Suppressor macrophage treated with lipopolysaccharide for 1 hour (primary cell): ENCODE measurements at regions not wholly inside any gene's neighbourhood (a gene's known extent, or its start where the extent isn't known, plus 50 kb on each side); places are given as distances from the start of the nearest gene placed in this dataset.
"Not testable (repeated sequence)": the region's sequence is repeated elsewhere in the genome, so short reads cannot be mapped to it uniquely, and the experiment has no call there.

Experiments used
- DNase-seq, 3 donors: peaks; one replicate each; pipeline ENCODE4 v3.0.0-alpha.2; 2020 to 2022

DNA sequence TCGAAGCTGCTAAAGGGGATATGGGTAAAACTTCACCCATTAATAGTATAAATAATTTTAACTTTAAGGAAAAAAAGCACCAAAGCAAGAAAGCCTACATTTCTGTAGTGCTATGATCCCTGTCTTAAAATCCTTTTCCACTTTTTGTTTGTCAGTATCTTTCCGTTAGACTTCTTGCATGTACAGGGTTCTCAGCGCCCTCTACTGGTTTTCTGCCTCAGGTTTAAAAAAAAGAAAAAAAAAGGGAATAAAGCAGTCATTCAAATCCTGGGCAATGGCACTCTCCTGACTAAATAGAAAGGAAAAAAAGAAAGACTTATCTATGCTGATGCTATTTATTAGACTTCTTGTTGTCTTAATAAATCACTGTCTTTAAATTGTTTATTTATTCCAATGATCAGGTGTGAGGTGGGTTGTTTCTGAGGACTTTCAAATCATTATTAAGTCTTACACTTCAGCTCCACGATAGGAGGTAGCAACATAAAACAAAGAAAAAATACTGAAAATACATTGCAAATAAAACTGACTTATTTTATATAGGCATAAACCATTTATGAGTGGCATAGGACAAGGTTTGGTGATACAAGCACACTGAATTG is 475.4 kb upstream of the NR5A2 start:
- peak; percentile 77 to 82 (median 80) for DNase-seq

DNA sequence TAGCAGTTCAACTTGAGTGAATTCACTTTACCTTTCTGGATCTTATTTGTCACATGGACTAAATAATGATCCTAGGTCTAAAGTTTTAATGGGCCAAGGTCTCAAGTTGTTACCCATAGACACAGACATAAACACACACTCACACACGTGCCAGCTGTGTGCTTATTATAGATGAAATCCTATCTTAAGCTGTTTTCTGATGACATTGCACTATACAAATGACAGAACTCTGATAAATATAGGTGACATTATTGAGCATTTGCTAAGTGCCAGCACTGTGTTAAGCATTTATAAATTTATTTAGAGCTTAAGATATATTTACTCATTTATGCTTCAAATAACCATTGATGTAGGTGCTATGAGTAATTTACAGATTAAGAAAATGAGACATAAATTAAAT is 474.4 kb upstream of the NR5A2 start:
- DNase-seq = no peak

GRCh38 chr1:199561334-199561733 is 466.2 kb upstream of the NR5A2 start:
- DNase-seq = no peak

GRCh38 chr1:199573047-199573446 is 454.5 kb upstream of the NR5A2 start:
- no peak for DNase-seq

GRCh38 chr1:199574950-199575349 is 452.6 kb upstream of the NR5A2 start:
- DNase-seq = no peak

GRCh38 chr1:199580300-199580699 is 447.2 kb upstream of the NR5A2 start:
- DNase-seq = no peak

GRCh38 chr1:199585392-199585791 is 442.1 kb upstream of the NR5A2 start:
- DNase-seq = peak; percentile 21 to 41 (median 29)

DNA sequence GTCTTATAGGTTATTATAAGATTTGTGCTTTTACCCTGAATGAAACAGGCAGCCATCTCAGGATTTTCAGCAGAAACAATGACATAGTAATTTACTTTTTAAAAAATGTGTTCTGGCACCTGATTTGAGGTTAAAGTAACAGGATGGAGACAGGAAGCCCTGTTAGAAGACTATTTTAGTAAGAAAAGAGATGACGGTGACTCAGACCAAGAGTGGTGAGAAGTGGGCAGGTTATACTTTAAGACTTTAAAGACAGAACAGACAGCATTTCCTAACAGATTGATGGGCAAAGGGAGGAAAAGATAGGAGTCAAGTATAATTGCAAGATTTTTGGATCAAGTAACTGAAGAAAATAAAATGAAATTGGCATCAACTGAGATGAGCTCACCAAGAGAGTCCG is 436.8 kb upstream of the NR5A2 start:
- DNase-seq = no peak

DNA sequence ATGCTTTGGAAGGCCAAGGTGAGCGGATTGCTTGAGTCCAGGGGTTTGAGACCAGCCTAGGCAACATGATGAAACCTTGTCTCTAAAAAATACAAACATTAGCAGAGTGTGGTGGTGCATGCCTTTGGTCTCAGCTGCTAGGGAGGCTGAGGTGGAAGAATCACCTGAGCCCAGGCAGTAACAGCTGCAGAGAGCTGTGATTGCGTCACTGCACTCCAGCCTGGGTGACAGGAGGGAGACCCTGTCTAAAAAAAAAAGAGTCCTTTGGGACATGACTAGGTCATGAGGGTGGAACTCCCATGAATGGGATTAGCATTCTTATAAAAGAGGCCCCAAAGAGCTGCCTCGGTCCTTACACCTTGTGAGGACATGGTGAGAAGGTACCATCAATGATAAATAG is 436.0 kb upstream of the NR5A2 start:
- DNase-seq = no peak

- no peak for DNase-seq
Observed at GRCh38 chr1:199593475-199593874, 434.0 kb upstream of the NR5A2 start.

DNA sequence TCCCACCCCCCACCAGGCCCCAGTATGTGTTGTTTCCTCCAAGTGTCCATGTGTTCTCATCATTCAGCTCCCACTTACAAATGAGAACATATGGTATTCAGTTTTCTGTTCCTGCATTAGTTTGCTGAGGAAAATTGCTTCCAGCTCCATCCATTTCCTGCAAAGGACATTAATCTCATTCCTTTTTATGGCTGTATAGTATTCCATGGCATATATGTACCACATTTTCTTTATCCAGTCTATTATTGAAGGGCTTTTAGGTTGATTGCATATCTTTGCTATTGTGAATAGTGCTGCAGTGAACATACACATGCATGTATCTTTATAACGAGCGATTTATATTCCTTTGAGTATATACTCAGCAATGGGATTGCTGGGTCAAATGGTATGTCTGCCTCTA is 431.1 kb upstream of the NR5A2 start:
- DNase-seq = not testable (repeated sequence)

DNA sequence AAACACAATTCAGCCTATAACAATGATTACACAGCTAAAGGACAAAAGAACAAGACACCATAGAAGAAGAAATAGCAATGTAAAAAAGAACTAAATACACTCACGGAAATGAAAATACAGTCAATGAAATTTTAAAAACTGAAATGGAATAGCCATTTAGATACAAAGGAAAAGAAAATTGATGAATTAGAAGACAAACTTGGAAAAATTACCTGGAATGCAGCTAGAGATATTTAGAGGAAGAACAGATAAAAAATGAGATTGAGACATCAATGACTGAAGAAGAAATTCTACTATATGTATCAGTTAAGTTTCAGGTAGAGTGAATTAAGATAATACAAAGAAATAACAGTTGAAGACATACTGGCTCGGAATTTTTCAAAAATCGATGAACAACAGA is 430.4 kb upstream of the NR5A2 start:
- DNase-seq = no peak

GRCh38 chr1:199608414-199608813 is 419.1 kb upstream of the NR5A2 start:
- no peak for DNase-seq

DNA sequence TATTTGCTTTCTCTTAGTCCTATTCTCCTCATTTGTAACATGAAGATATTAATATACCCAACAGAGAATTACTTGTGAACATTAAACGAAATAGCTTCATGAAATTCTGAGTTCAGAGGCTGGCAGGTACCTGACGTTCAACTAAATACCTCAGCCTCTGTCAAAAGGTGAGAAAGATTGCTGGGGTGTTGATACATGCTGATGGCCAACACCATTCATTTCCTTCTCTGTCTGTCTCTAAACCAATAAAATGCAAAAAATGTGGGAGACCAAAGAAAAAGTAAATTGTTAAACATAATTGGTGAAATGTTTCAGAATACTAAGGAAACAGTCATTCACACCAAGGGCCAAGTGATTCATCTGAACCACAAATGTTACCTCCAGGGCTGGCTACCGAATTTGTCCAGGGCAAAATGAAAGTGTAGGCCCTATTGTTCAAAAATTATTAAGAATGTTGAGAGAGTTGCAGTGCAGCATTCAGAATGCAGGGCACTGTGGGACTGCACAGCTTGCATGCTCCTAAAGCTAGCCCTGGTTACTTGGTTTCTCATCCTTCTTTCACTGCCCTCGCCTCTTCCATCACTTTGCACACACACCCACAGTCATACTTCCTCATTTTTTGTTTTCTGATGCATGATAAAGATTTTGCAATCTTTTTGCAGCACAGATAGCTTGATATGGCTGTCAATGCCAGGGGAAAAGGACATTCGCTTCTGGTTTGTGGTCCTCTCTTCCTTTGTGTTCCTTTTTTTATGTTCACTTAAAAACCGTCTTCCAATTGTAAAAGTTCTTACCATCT is 414.3 kb upstream of the NR5A2 start:
- DNase-seq = peak; percentile 39 to 63 (median 58)

GRCh38 chr1:199616947-199617346 is 410.6 kb upstream of the NR5A2 start:
- DNase-seq = no peak

GRCh38 chr1:199619223-199619622 is 408.3 kb upstream of the NR5A2 start:
- no peak for DNase-seq

DNA sequence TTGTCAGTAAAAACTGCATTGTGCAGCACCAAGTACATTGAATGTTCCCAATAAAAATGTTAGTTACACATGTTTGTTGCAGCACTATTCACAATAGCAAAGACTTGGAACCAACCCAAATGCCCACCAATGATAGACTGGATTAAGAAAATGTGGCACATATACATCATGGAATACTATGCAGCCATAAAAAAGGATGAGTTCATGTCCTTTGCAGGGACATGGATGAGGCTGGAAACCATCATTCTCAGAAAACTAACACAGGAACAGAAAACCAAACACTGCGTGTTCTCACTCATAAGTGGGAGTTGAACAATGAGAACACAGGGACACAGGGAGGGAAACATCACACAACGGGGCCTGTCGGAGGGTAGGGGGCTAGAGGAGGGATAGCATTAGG is 401.3 kb upstream of the NR5A2 start:
- DNase-seq = not testable (repeated sequence)

- DNase-seq = no peak
Observed at GRCh38 chr1:199629624-199630023, 397.9 kb upstream of the NR5A2 start.

GRCh38 chr1:199639453-199639852 is 388.1 kb upstream of the NR5A2 start:
- DNase-seq = no peak

DNA sequence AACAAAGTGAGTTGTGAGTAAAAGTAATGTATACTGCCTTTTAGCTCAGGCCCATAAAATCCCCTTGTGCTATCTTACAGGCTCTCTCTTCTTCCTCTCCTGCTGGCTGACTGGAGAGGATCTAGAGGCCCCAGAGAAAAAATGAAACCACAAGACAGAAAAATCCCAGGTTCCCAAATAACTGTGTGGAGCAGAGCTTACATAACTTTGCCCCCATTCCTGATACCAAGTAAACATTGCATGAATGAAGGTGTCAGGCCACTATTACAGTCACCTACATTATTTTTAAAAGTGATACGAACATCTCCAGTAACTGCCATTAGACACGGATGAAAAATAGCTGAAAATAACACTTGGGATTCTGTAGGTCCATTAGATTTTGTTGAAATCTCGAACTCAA is 386.0 kb upstream of the NR5A2 start:
- no peak for DNase-seq

DNA sequence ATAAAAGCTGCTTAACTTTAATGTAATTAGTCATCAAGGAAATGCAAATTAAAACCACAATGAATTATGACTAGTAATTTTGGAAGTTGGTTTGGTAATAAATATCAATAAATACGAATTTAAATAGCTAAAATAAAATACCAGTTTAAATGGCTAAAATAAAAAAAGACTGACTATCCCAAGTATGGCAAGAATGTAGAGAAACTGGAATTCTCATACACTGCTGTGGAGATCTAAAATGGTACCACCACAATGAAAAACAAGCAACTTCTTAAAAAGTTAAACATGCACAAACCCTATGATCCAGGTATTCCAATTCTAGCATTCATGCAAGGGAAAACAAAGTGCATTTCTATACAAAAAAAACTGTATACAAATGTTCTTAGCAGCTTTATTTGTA is 382.6 kb upstream of the NR5A2 start:
- DNase-seq = no peak

- DNase-seq = no peak
Observed at GRCh38 chr1:199646761-199647160, 380.7 kb upstream of the NR5A2 start.

DNA sequence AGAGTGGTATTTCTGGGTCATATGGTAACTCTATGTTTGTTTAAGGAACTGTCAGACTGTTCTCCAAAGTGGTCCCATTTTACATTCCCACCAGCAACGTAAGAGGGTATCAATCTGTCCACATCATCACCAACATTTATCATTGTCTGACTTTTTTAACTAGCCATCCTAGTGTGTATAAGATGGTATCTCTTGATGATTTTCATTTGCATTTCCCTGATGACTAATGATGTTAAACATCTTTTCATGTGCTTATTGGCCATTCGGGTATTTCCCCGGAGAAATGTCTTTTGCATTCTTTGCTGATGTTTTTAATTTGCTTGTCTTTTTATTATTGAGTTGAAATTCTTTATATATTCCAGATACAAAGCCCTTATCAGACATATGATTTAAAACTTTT is 370.1 kb upstream of the NR5A2 start:
- DNase-seq = no peak

DNA sequence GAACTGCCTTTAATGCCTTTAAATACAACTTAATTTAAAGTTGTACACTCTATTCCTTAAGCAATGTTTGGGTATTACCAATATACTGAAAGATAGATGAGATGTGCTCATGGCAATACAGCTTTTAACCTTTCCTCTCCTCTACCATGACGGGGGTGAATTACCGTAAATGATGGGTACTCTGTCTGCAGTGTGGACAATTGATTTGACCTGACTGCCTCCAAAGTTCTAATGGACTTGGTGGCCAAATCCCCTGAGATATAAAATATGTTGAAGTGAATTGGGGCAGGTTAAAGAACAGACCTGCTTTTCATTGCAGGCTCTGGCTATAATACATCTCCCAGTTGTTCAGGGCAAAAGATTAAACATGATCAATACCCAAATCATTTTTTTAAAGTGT is 367.4 kb upstream of the NR5A2 start:
- no peak for DNase-seq

DNA sequence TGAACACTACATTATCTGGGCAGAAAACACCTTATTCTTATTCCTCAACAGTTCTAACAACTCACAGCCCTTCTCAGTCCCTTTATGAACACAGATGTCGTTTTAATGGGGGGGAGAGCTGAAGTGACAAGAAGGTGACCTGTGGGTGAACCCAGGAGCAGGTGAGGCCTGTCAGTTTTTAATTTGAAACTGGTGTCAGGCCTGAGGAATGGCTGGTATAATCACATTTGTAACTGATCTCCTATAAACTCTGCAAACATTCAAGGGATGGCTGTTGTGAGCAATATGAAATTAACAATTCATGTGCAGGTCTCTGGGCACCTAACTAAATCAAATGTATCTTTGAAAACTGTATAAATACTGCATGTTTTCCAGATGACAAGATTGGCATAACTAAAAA is 362.1 kb upstream of the NR5A2 start:
- DNase-seq = no peak
